OCI-LY1 (cell line): ENCODE measurements at regions not wholly inside any gene's neighbourhood (a gene's known extent, or its start where the extent isn't known, plus 50 kb on each side); places are given as distances from the start of the nearest gene placed in this dataset.
"Not testable (repeated sequence)": the region's sequence is repeated elsewhere in the genome, so short reads cannot be mapped to it uniquely, and the experiment has no call there.

Source experiments
- H2AFZ ChIP-seq: fragments of 200-600 bp; sonication (generic), shearing (Covaris generic); 2 replicates; pipeline ENCODE4 v1.6.0; 2014; ENCODE audit warnings: antibody characterized with exemption, mild to moderate bottlenecking, low read length
- H3F3A ChIP-seq: fragments of 200-600 bp; sonication (generic), shearing (Covaris generic); 2 replicates; pipeline ENCODE4 v1.6.0; 2014; ENCODE audit warnings: mild to moderate bottlenecking, antibody characterized with exemption, low read length, moderate library complexity; ENCODE audit not compliant: insufficient read depth
- H3K27ac ChIP-seq: fragments of 200-600 bp; sonication (generic); 2 replicates; pipeline ENCODE4 v1.5.1; 2014; ENCODE audit warnings: low read length, mixed run types, mild to moderate bottlenecking, low read depth; ENCODE audit not compliant: poor library complexity, severe bottlenecking
- H3K27me3 ChIP-seq: fragments of 200-600 bp; sonication (generic); 2 replicates; pipeline ENCODE4 v1.6.0; 2014; ENCODE audit warnings: antibody characterized with exemption, mild to moderate bottlenecking, low read length, moderate library complexity; ENCODE audit not compliant: insufficient read depth
- H3K36me3 ChIP-seq: fragments of 200-600 bp; sonication (generic); 2 replicates; pipeline ENCODE4 v1.6.1; 2014; ENCODE audit warnings: mild to moderate bottlenecking, antibody characterized with exemption, low read length, moderate library complexity, mixed read lengths; ENCODE audit not compliant: insufficient read depth
- H3K4me1 ChIP-seq: fragments of 200-600 bp; sonication (generic); 2 replicates; pipeline ENCODE4 v1.5.1; 2014; ENCODE audit warnings: mild to moderate bottlenecking, low read length, moderate library complexity; ENCODE audit not compliant: insufficient read depth, severe bottlenecking
- H3K4me2 ChIP-seq: fragments of 200-600 bp; sonication (generic), shearing (Covaris generic); 2 replicates; pipeline ENCODE4 v1.6.1; 2014; ENCODE audit warnings: low read length
- H3K4me3 ChIP-seq: fragments of 200-600 bp; sonication (generic); 2 replicates; pipeline ENCODE4 v1.5.1; 2014; ENCODE audit warnings: low read length, low read depth, mild to moderate bottlenecking, mixed read lengths; ENCODE audit not compliant: poor library complexity, severe bottlenecking
- H3K79me2 ChIP-seq: fragments of 200-600 bp; shearing (Covaris generic); 2 replicates; pipeline ENCODE4 v1.6.1; 2016; ENCODE audit warnings: mixed run types, low read length, mixed read lengths; ENCODE audit not compliant: insufficient read depth
- H3K9ac ChIP-seq: fragments of 200-600 bp; sonication (generic), shearing (Covaris generic); 2 replicates; pipeline ENCODE4 v1.6.1; 2014; ENCODE audit warnings: mild to moderate bottlenecking, low read length, mixed read lengths
- H3K9me2 ChIP-seq: fragments of 200-600 bp; sonication (generic), shearing (Covaris generic); 2 replicates; pipeline ENCODE4 v1.6.1; 2014; ENCODE audit warnings: low read depth, mild to moderate bottlenecking, low read length, mixed read lengths
- H3K9me3 ChIP-seq: fragments of 200-600 bp; shearing (Covaris generic); 2 replicates; pipeline ENCODE4 v1.6.1; 2014; ENCODE audit warnings: low read length, mixed read lengths
- H4K20me1 ChIP-seq: fragments of 200-600 bp; sonication (generic), shearing (Covaris generic); 2 replicates; pipeline ENCODE4 v1.6.0; 2016; ENCODE audit warnings: mild to moderate bottlenecking, low read length; ENCODE audit not compliant: insufficient read depth
- CTCF ChIP-seq: fragments of 200-600 bp; sonication (generic), shearing (Covaris generic); IDR thresholded peaks from 2 replicates; pipeline ENCODE4 v1.5.1; 2017; ENCODE audit warnings: mild to moderate bottlenecking, antibody characterized with exemption, low read length, moderate library complexity, mixed read lengths
- EZH2 ChIP-seq: fragments of 200-600 bp; sonication (generic), shearing (Covaris generic); IDR thresholded peaks from 2 replicates; pipeline ENCODE4 v1.8.0; 2017; ENCODE audit warnings: borderline replicate concordance, mixed run types, mild to moderate bottlenecking, antibody characterized with exemption, low read length, moderate library complexity, mixed read lengths

GRCh38 chr20:48131581-48131980, 346.3 kb upstream of the SULF2 start:
- Histone ChIP-seq H3K27ac (no peak overlapping the region), H3K9me2 (no peaks in the 10 kb centered on the region), H3F3A (no peaks in the 10 kb centered on the region), H3K4me1 (no peaks in the 10 kb centered on the region), H3K9ac (no peak overlapping the region), H2AFZ (no peak overlapping the region), H4K20me1 (no peaks in the 10 kb centered on the region), H3K4me2 (no peak overlapping the region), H3K9me3 (peaks cover 6% of the 10 kb centered on the region; the same call in 1 of the 2 replicates), H3K27me3 (no peaks in the 10 kb centered on the region; the same call in 1 of the 2 replicates), H3K4me3 (no peak overlapping the region), H3K79me2 (no peaks in the 10 kb centered on the region), H3K36me3 (no peaks in the 10 kb centered on the region)
- TF ChIP-seq EZH2, result no peak
- no peak for TF ChIP-seq CTCF

GRCh38 chr20:48129345-48129942, 344.2 kb upstream of the SULF2 start:
- Histone ChIP-seq H3K79me2 (no peaks in the 10 kb centered on the region), H3K9ac (no peak overlapping the region), H2AFZ (no peak overlapping the region), H4K20me1 (no peaks in the 10 kb centered on the region), H3K4me1 (no peaks in the 10 kb centered on the region), H3K27ac (no peak overlapping the region), H3K4me2 (no peak overlapping the region), H3K4me3 (no peak overlapping the region), H3K36me3 (no peaks in the 10 kb centered on the region), H3K27me3 (no peaks in the 10 kb centered on the region; the same call in 1 of the 2 replicates), H3K9me2 (no peaks in the 10 kb centered on the region), H3K9me3 (peaks cover 6% of the 10 kb centered on the region; the same call in 1 of the 2 replicates), H3F3A (no peaks in the 10 kb centered on the region)
- TF ChIP-seq CTCF (no peak), EZH2 (no peak)

GRCh38 chr20:48128436-48128835, 343.2 kb upstream of the SULF2 start:
- no peaks in the 10 kb centered on the region for H3K36me3 ChIP-seq
- no peak overlapping the region for H3K4me2 ChIP-seq
- no peaks in the 10 kb centered on the region for H3K4me1 ChIP-seq
- no peak for TF ChIP-seq CTCF
- TF ChIP-seq EZH2, result no peak
- no peaks in the 10 kb centered on the region for H3F3A ChIP-seq
- no peaks in the 10 kb centered on the region; the same call in 1 of the 2 replicates for H3K27me3 ChIP-seq
- H3K79me2 ChIP-seq, result no peaks in the 10 kb centered on the region
- H3K9ac ChIP-seq, result no peak overlapping the region
- H3K4me3 ChIP-seq, result no peak overlapping the region
- no peak overlapping the region for H3K27ac ChIP-seq
- H3K9me2 ChIP-seq, result no peaks in the 10 kb centered on the region
- peaks cover 6% of the 10 kb centered on the region; the same call in 1 of the 2 replicates for H3K9me3 ChIP-seq
- H4K20me1 ChIP-seq, result no peaks in the 10 kb centered on the region
- no peak overlapping the region for H2AFZ ChIP-seq

- H3K9ac ChIP-seq, H3K27me3 ChIP-seq, H3K4me2 ChIP-seq, H3K9me3 ChIP-seq, H3K79me2 ChIP-seq, H4K20me1 ChIP-seq, H3K36me3 ChIP-seq, H3K4me3 ChIP-seq, H3K4me1 ChIP-seq, H2AFZ ChIP-seq, H3K9me2 ChIP-seq, H3F3A ChIP-seq, H3K27ac ChIP-seq: not testable (repeated sequence)
Observed at GRCh38 chr20:48127964-48128363, 342.7 kb upstream of the SULF2 start.

GRCh38 chr20:48127133-48127532, 341.9 kb upstream of the SULF2 start:
- not testable (repeated sequence) for H4K20me1 ChIP-seq, H3K9me3 ChIP-seq, H3K4me3 ChIP-seq, H3K27ac ChIP-seq, H3K36me3 ChIP-seq, H2AFZ ChIP-seq, H3K9me2 ChIP-seq, H3K9ac ChIP-seq, H3K4me1 ChIP-seq, H3K79me2 ChIP-seq, H3K27me3 ChIP-seq, H3F3A ChIP-seq, H3K4me2 ChIP-seq
